SK-N-SH (cell line): ENCODE measurements at regions not wholly inside any gene's neighbourhood (a gene's known extent, or its start where the extent isn't known, plus 50 kb on each side); places are given as distances from the start of the nearest gene placed in this dataset.

ENCODE experiments used
- CTCF ChIA-PET: fragments of 300-600, 350-600 bp; formaldehyde crosslinking; extraction: SDS; loops from one replicate; lab custom pipeline; 2021; lab: Yijun Ruan, JAX
- POLR2A ChIA-PET: fragments of 350-600 bp; sonication (Branson Sonifier 250); formaldehyde crosslinking; extraction: SDS; loops from one replicate; lab custom pipeline; 2020; ENCODE audit warnings: antibody characterized with exemption, inconsistent platforms; lab: Yijun Ruan, JAX
- DNase-seq: peaks from one replicate; pipeline ENCODE4 v3.0.0; 2012
- H2AFZ ChIP-seq: fragments of 200-600 bp; sonication (generic); 2 replicates; pipeline ENCODE4 v1.8.1; 2016; ENCODE audit warnings: antibody characterized with exemption, mild to moderate bottlenecking, low read depth
- H3F3A ChIP-seq: fragments of 200-600 bp; sonication (generic); replicated peaks from 2 replicates; pipeline ENCODE3; 2016; ENCODE audit warnings: antibody characterized with exemption, mild to moderate bottlenecking; ENCODE audit not compliant: insufficient read depth
- H3K27ac ChIP-seq, 2 experiments: fragments of 200-500 bp in 1 of 2; fragments of 200-600 bp in 1 of 2; sonication (Bioruptor generic) in 1 of 2; sonication (generic), shearing (Covaris generic) in 1 of 2; 2 replicates each; pipeline versions ENCODE4 v1.5.1 to v1.6.1; 2014 to 2016; ENCODE audit warnings: low read depth in 2 of 2, inconsistent platforms in 1 of 2, low read length in 1 of 2, mild to moderate bottlenecking in 1 of 2, mixed read lengths in 1 of 2
- H3K27me3 ChIP-seq: fragments of 200-600 bp; sonication (generic), shearing (Covaris generic); 2 replicates; pipeline ENCODE4 v1.6.1; 2016; ENCODE audit warnings: mixed run types; ENCODE audit not compliant: insufficient read depth
- H3K36me3 ChIP-seq, 2 experiments: fragments of 200-500 bp in 1 of 2; fragments of 200-600 bp in 1 of 2; sonication (Bioruptor generic) in 1 of 2; sonication (generic) in 1 of 2; replicated peaks in 1 of 2; 2 replicates each; pipeline versions ENCODE3 to v1.5.1; 2014 to 2016; ENCODE audit warnings: low read length in 1 of 2, mild to moderate bottlenecking in 1 of 2; ENCODE audit not compliant: insufficient read depth in 2 of 2, control insufficient read depth in 1 of 2
- H3K4me1 ChIP-seq, 2 experiments: fragments of 200-500 bp in 1 of 2; fragments of 200-600 bp in 1 of 2; sonication (Bioruptor generic) in 1 of 2; sonication (generic), shearing (Covaris generic) in 1 of 2; 2 replicates each; pipeline versions ENCODE4 v1.5.1 to v1.6.1; 2014 to 2016; ENCODE audit warnings: low read depth in 1 of 2, low read length in 1 of 2, mixed run types in 1 of 2; ENCODE audit not compliant: insufficient read depth in 2 of 2, control insufficient read depth in 1 of 2
- H3K4me2 ChIP-seq: fragments of 200-600 bp; sonication (generic), shearing (Covaris generic); 2 replicates; pipeline ENCODE4 v1.6.1; 2017; ENCODE audit warnings: mixed run types
- H3K4me3 ChIP-seq, 2 experiments: fragments of 200-500 bp in 1 of 2; fragments of 200-600 bp in 1 of 2; sonication (Bioruptor generic) in 1 of 2; sonication (generic), shearing (Covaris generic) in 1 of 2; 2 replicates each; pipeline versions ENCODE4 v1.5.1 to v1.8.1; 2014 to 2016; ENCODE audit warnings: low read depth in 2 of 2, inconsistent platforms in 1 of 2, low read length in 1 of 2, mild to moderate bottlenecking in 1 of 2, mixed read lengths in 1 of 2, moderate library complexity in 1 of 2
- H3K79me2 ChIP-seq: fragments of 200-600 bp; sonication (generic); 2 replicates; pipeline ENCODE4 v1.8.1; 2017; ENCODE audit warnings: mild to moderate bottlenecking; ENCODE audit not compliant: insufficient read depth
- H3K9ac ChIP-seq: fragments of 200-600 bp; sonication (generic); 2 replicates; pipeline ENCODE4 v1.6.1; 2017; ENCODE audit warnings: mixed run types
- H3K9me2 ChIP-seq: fragments of 200-600 bp; sonication (generic); 2 replicates; pipeline ENCODE4 v1.6.1; 2017; ENCODE audit warnings: mixed run types
- H3K9me3 ChIP-seq: fragments of 200-600 bp; sonication (generic); 2 replicates; pipeline ENCODE4 v1.6.1; 2017; ENCODE audit warnings: mixed run types, mild to moderate bottlenecking, moderate library complexity
- H4K20me1 ChIP-seq: fragments of 200-600 bp; sonication (generic); 2 replicates; pipeline ENCODE4 v1.6.1; 2017; ENCODE audit warnings: mild to moderate bottlenecking, mixed run types; ENCODE audit not compliant: insufficient read depth
- CHD2 ChIP-seq: fragments of 150-350 bp; IDR thresholded peaks from 2 replicates; pipeline ENCODE4 v1.6.1; 2018; ENCODE audit warnings: low read length; ENCODE audit not compliant: partially characterized antibody
- CTCF ChIP-seq: fragments of 200-600 bp; sonication (generic); IDR thresholded peaks from 2 replicates; pipeline ENCODE4 v1.6.1; 2017; ENCODE audit warnings: antibody characterized with exemption, mild to moderate bottlenecking, moderate library complexity
- FOXM1 ChIP-seq: IDR thresholded peaks from 2 replicates; pipeline ENCODE4 v1.4.0; 2012; ENCODE audit warnings: low read depth, mild to moderate bottlenecking
- JUND ChIP-seq: IDR thresholded peaks from 2 replicates; pipeline ENCODE4 v1.4.0; 2012
- MEF2A ChIP-seq: IDR thresholded peaks from 2 replicates; pipeline ENCODE4 v1.4.0; 2012; ENCODE audit warnings: low read depth, borderline replicate concordance
- NFIC ChIP-seq: IDR thresholded peaks from 2 replicates; pipeline ENCODE4 v1.4.0; 2012; ENCODE audit warnings: borderline replicate concordance
- POLR2AphosphoS5 ChIP-seq: IDR thresholded peaks from 2 replicates; pipeline ENCODE4 v1.6.1; 2012; ENCODE audit warnings: low read depth, low read length
- RFX5 ChIP-seq: IDR thresholded peaks from 2 replicates; pipeline ENCODE4 v1.6.1; 2012; ENCODE audit warnings: mild to moderate bottlenecking, improper control_type of control experiment, low read length
- SIN3A ChIP-seq: IDR thresholded peaks from 2 replicates; pipeline ENCODE4 v1.6.1; 2012; ENCODE audit warnings: low read depth, mild to moderate bottlenecking, low read length, moderate library complexity, borderline replicate concordance
- SMC3 ChIP-seq: IDR thresholded peaks from 2 replicates; pipeline ENCODE4 v1.6.1; 2012; ENCODE audit warnings: low read depth, low read length, improper control_type of control experiment
- TAF1 ChIP-seq: IDR thresholded peaks from 2 replicates; pipeline ENCODE4 v1.6.1; 2012; ENCODE audit warnings: low read depth, mild to moderate bottlenecking, low read length, moderate library complexity, borderline replicate concordance
- TEAD4 ChIP-seq: IDR thresholded peaks from 2 replicates; pipeline ENCODE4 v1.4.0; 2012; ENCODE audit warnings: mild to moderate bottlenecking, borderline replicate concordance; ENCODE audit not compliant: insufficient read depth
- USF2 ChIP-seq: fragments of 150-350 bp; IDR thresholded peaks from 2 replicates; pipeline ENCODE4 v1.6.1; 2017; ENCODE audit warnings: antibody characterized with exemption, low read length, low read depth, borderline replicate concordance
- YY1 ChIP-seq: IDR thresholded peaks from 2 replicates; pipeline ENCODE4 v1.4.0; 2012; ENCODE audit warnings: low read depth, mild to moderate bottlenecking
- ZBTB33 ChIP-seq: IDR thresholded peaks from 2 replicates; pipeline ENCODE4 v1.4.0; 2012; ENCODE audit warnings: low read depth, borderline replicate concordance
- WGBS: methylation state at CpG from one replicate; pipeline ENCODE4 v1.1.6; 2017; ENCODE audit warnings: low lambda C conversion rate; 5-methylcytosine and 5-hydroxymethylcytosine counted together
- TF ChIP-seq, protein P1 (sequence below): IDR thresholded peaks from 2 replicates; pipeline ENCODE4; 2012

- no peak overlapping the region for H3K4me3 ChIP-seq
- no peaks in the 10 kb centered on the region for H3K9me2 ChIP-seq
- ChIA-PET POLR2A (no interaction called here), CTCF (interaction anchor here (1.0 to 1.2 kb wide), 3 partner anchors 76 to 107 kb away, joined by 3 to 4 read pairs (median 4); no protein-coding TSS in a partner anchor)
- no peaks in the 10 kb centered on the region for H4K20me1 ChIP-seq
- no peak for DNase-seq
- no peaks in the 10 kb centered on the region for H3K9me3 ChIP-seq
- peaks cover 0 to 5% of the 10 kb centered on the region in 2 experiments; a peak in 2 of 4 replicates for H3K4me1 ChIP-seq
- no peaks in the 10 kb centered on the region for H3K79me2 ChIP-seq
- 45% methylated on average over 6 of the region's 14 CpGs for WGBS
- H3K27me3 ChIP-seq = no peaks in the 10 kb centered on the region
- H3K4me2 ChIP-seq = no peak overlapping the region
- H3K9ac ChIP-seq = no peak overlapping the region
- H2AFZ ChIP-seq = no peak overlapping the region
- no peaks in the 10 kb centered on the region for H3K36me3 ChIP-seq
- H3F3A ChIP-seq = no peaks in the 10 kb centered on the region
- no peak overlapping the region for H3K27ac ChIP-seq
- TF ChIP-seq TAF1 = no peak
- TF ChIP-seq, protein P1, sequence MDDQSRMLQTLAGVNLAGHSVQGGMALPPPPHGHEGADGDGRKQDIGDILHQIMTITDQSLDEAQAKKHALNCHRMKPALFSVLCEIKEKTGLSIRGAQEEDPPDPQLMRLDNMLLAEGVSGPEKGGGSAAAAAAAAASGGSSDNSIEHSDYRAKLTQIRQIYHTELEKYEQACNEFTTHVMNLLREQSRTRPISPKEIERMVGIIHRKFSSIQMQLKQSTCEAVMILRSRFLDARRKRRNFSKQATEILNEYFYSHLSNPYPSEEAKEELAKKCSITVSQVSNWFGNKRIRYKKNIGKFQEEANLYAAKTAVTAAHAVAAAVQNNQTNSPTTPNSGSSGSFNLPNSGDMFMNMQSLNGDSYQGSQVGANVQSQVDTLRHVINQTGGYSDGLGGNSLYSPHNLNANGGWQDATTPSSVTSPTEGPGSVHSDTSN = no peak
- no peak for TF ChIP-seq USF2
- no peak for TF ChIP-seq SMC3
- no peak for TF ChIP-seq TEAD4
- no peak for TF ChIP-seq YY1
- no peak for TF ChIP-seq MEF2A
- TF ChIP-seq CHD2 = no peak
- no peak for TF ChIP-seq POLR2AphosphoS5
- TF ChIP-seq, all 33 proteins: peak for 0
These were observed 51.6 kb downstream of the SMIM38 start for GRCh38 chr11:69207165-69207889.

- Histone ChIP-seq H3K36me3 (no peaks in the 10 kb centered on the region), H2AFZ (no peak overlapping the region), H4K20me1 (no peaks in the 10 kb centered on the region), H3K4me2 (no peak overlapping the region), H3K4me1 (peaks cover 0 to 8% of the 10 kb centered on the region in 2 experiments; a peak in 2 of 4 replicates), H3K9ac (no peak overlapping the region), H3K27me3 (no peaks in the 10 kb centered on the region), H3K9me3 (no peaks in the 10 kb centered on the region), H3F3A (no peaks in the 10 kb centered on the region), H3K4me3 (no peak overlapping the region), H3K27ac (no peak overlapping the region), H3K9me2 (no peaks in the 10 kb centered on the region), H3K79me2 (no peaks in the 10 kb centered on the region)
- WGBS = 69% methylated on average over 8 of the region's 13 CpGs
- POLR2A ChIA-PET = no interaction called here
- CTCF ChIA-PET = interaction anchor here (1.2 kb wide), 2 partner anchors 107 to 108 kb away, joined by 3 to 4 read pairs; no protein-coding TSS in a partner anchor
- no peak for TF ChIP-seq FOXM1
- TF ChIP-seq CTCF = no peak
- TF ChIP-seq NFIC = no peak
- no peak for TF ChIP-seq RFX5
- TF ChIP-seq ZBTB33 = no peak
- TF ChIP-seq JUND = no peak
- no peak for TF ChIP-seq POLR2AphosphoS5
- no peak for TF ChIP-seq SIN3A
- DNase-seq = no peak
These were observed 52.7 kb downstream of the SMIM38 start for GRCh38 chr11:69208190-69209037.
